ENCODE measurements at regions not wholly inside any gene's neighbourhood (a gene's known extent, or its start where the extent isn't known, plus 50 kb on each side); places are given as distances from the start of the nearest gene placed in this dataset.
"Not testable (repeated sequence)": the region's sequence is repeated elsewhere in the genome, so short reads cannot be mapped to it uniquely, and the experiment has no call there.

- in situ Hi-C loops (cut with HindIII; ENCODE audit: low pct_ligation_motif_present, low sequenced_read_pairs): no loop called here
- no peak overlapping the region for H3K27ac ChIP-seq
- no peak overlapping the region for H3K4me3 ChIP-seq (ENCODE audit: low read depth, low read length)
- no peaks in the 10 kb centered on the region for H3K27me3 ChIP-seq (replicated peaks)
- no peak for DNase-seq
- no peaks in the 10 kb centered on the region for H3K36me3 ChIP-seq (replicated peaks)
- TF ChIP-seq CTCF (IDR thresholded peaks at IDR 0.05; ENCODE audit: low read depth, low read length, missing control alignments): no peak
Observed at GRCh38 chr3:166582236-166582635, 745.0 kb upstream of the BCHE start.

GRCh38 chr3:166580561-166580960, 743.3 kb upstream of the BCHE start:
- Histone ChIP-seq H3K36me3 (replicated peaks) (no peaks in the 10 kb centered on the region), H3K27ac (no peak overlapping the region), H3K4me3 (ENCODE audit: low read depth, low read length) (no peak overlapping the region), H3K27me3 (replicated peaks) (no peaks in the 10 kb centered on the region)
- no peak for TF ChIP-seq CTCF (IDR thresholded peaks at IDR 0.05; ENCODE audit: low read depth, low read length, missing control alignments)
- no peak for DNase-seq
- in situ Hi-C loops (cut with HindIII; ENCODE audit: low pct_ligation_motif_present, low sequenced_read_pairs): no loop called here

GRCh38 chr3:166575161-166575560, 737.9 kb upstream of the BCHE start:
- no peak for TF ChIP-seq CTCF (IDR thresholded peaks at IDR 0.05; ENCODE audit: low read depth, low read length, missing control alignments)
- Histone ChIP-seq H3K27me3 (replicated peaks) (no peaks in the 10 kb centered on the region), H3K4me3 (ENCODE audit: low read depth, low read length) (no peak overlapping the region), H3K27ac (no peak overlapping the region), H3K36me3 (replicated peaks) (no peaks in the 10 kb centered on the region)
- no peak for DNase-seq
- in situ Hi-C loops (cut with HindIII; ENCODE audit: low pct_ligation_motif_present, low sequenced_read_pairs): no loop called here

- in situ Hi-C loops (cut with HindIII; ENCODE audit: low pct_ligation_motif_present, low sequenced_read_pairs); H3K36me3 ChIP-seq (replicated peaks); H3K27me3 ChIP-seq (replicated peaks); H3K27ac ChIP-seq; H3K4me3 ChIP-seq (ENCODE audit: low read depth, low read length); DNase-seq: not testable (repeated sequence)
Observed at GRCh38 chr3:166571686-166572085, 734.5 kb upstream of the BCHE start.

GRCh38 chr3:166570102-166570501, 732.9 kb upstream of the BCHE start:
- Histone ChIP-seq H3K27me3 (replicated peaks) (no peaks in the 10 kb centered on the region), H3K27ac (no peak overlapping the region), H3K36me3 (replicated peaks) (no peaks in the 10 kb centered on the region), H3K4me3 (ENCODE audit: low read depth, low read length) (no peak overlapping the region)
- in situ Hi-C loops (cut with HindIII; ENCODE audit: low pct_ligation_motif_present, low sequenced_read_pairs): no loop called here
- no peak for TF ChIP-seq CTCF (IDR thresholded peaks at IDR 0.05; ENCODE audit: low read depth, low read length, missing control alignments)
- DNase-seq: no peak

- no peaks in the 10 kb centered on the region for H3K36me3 ChIP-seq (replicated peaks)
- in situ Hi-C loops (cut with HindIII; ENCODE audit: low pct_ligation_motif_present, low sequenced_read_pairs): no loop called here
- H3K27ac ChIP-seq: no peak overlapping the region
- no peak for DNase-seq
- TF ChIP-seq CTCF (IDR thresholded peaks at IDR 0.05; ENCODE audit: low read depth, low read length, missing control alignments): no peak
- no peak overlapping the region for H3K4me3 ChIP-seq (ENCODE audit: low read depth, low read length)
- no peaks in the 10 kb centered on the region for H3K27me3 ChIP-seq (replicated peaks)
Observed at GRCh38 chr3:166569589-166569988, 732.4 kb upstream of the BCHE start.

All from brain microvascular endothelial cell (primary cell).